CD14-positive monocyte (primary cell): ENCODE measurements at regions not wholly inside any gene's neighbourhood (a gene's known extent, or its start where the extent isn't known, plus 50 kb on each side); places are given as distances from the start of the nearest gene placed in this dataset.

Experiments used
- DNase-seq, 3 donors: peaks; one replicate each; pipeline ENCODE4 v3.0.0-alpha.2; 2011 to 2022
- H2AFZ ChIP-seq: 2 replicates; pipeline ENCODE4 v1.6.0; 2012; ENCODE audit warnings: mild to moderate bottlenecking, low read depth, low read length, inconsistent platforms; ENCODE audit not compliant: insufficient read depth, poor library complexity, severe bottlenecking
- H3K27ac ChIP-seq, 2 donors: 1 replicate in 1 of 2; 2 replicates in 1 of 2; pipeline ENCODE4 v1.5.1; 2012 to 2013; ENCODE audit warnings: low read length in 2 of 2, control low read depth in 1 of 2, inconsistent platforms in 1 of 2, low read depth in 1 of 2, mild to moderate bottlenecking in 1 of 2
- H3K27me3 ChIP-seq, 2 donors: one replicate each; pipeline versions ENCODE4 v1.6.0 to v1.6.1; 2011 to 2013; ENCODE audit warnings: low read length in 2 of 2; ENCODE audit not compliant: control insufficient read depth in 2 of 2, insufficient read depth in 2 of 2
- H3K36me3 ChIP-seq, 2 donors: replicated peaks in 1 of 2; 1 replicate in 1 of 2; 2 replicates in 1 of 2; pipeline versions ENCODE4 v1.5.1 to v1.6.1; 2012 to 2013; ENCODE audit warnings: low read length in 2 of 2, control low read depth in 1 of 2, inconsistent platforms in 1 of 2, mild to moderate bottlenecking in 1 of 2; ENCODE audit not compliant: insufficient read depth in 2 of 2, control insufficient read depth in 1 of 2
- H3K4me1 ChIP-seq, 2 donors: 1 replicate in 1 of 2; 2 replicates in 1 of 2; pipeline versions ENCODE4 v1.5.1 to v1.6.1; 2012 to 2013; ENCODE audit warnings: low read length in 2 of 2, control low read depth in 1 of 2, inconsistent platforms in 1 of 2, mild to moderate bottlenecking in 1 of 2, moderate library complexity in 1 of 2; ENCODE audit not compliant: insufficient read depth in 2 of 2, control insufficient read depth in 1 of 2
- H3K4me2 ChIP-seq: replicated peaks from 2 replicates; pipeline ENCODE3; 2012; ENCODE audit warnings: low read length, moderate library complexity, mild to moderate bottlenecking; ENCODE audit not compliant: poor library complexity, severe bottlenecking; ENCODE audit errors: extremely low read depth
- H3K4me3 ChIP-seq, 3 experiments: fragments of 200-600 bp in 1 of 3; sonication (generic) in 1 of 3; replicated peaks in 1 of 3; 1 replicate in 2 of 3; 2 replicates in 1 of 3; pipeline ENCODE4 v1.5.1; 2011 to 2013; ENCODE audit warnings: low read length in 3 of 3, mild to moderate bottlenecking in 3 of 3, control low read depth in 2 of 3, low read depth in 2 of 3, inconsistent platforms in 1 of 3, moderate library complexity in 1 of 3
- H3K79me2 ChIP-seq: 2 replicates; pipeline ENCODE4 v1.6.0; 2012; ENCODE audit warnings: mild to moderate bottlenecking, control low read depth, inconsistent platforms, low read length, moderate library complexity; ENCODE audit not compliant: insufficient read depth
- H3K9ac ChIP-seq: 2 replicates; pipeline ENCODE4 v1.6.0; 2017; ENCODE audit warnings: low read length, mild to moderate bottlenecking; ENCODE audit not compliant: insufficient read depth, poor library complexity, severe bottlenecking
- H3K9me3 ChIP-seq, 2 donors: replicated peaks in 1 of 2; 1 replicate in 1 of 2; 2 replicates in 1 of 2; pipeline versions ENCODE4 v1.5.1 to v1.6.1; 2012 to 2013; ENCODE audit warnings: low read length in 2 of 2, control low read depth in 1 of 2; ENCODE audit not compliant: control insufficient read depth in 1 of 2, insufficient read depth in 1 of 2
- H4K20me1 ChIP-seq: 2 replicates; pipeline ENCODE4 v1.6.0; 2012; ENCODE audit warnings: mild to moderate bottlenecking, low read length, control low read depth, moderate library complexity; ENCODE audit not compliant: insufficient read depth
- H3K27ac Mint-ChIP-seq, 7 donors: one replicate each; pipeline ENCODE4 v1.8.0; 2020; ENCODE audit warnings: mild to moderate bottlenecking in 7 of 7, mixed read lengths in 7 of 7, moderate library complexity in 6 of 7, inconsistent platforms in 2 of 7
- H3K27me3 Mint-ChIP-seq, 3 donors: one replicate each; pipeline ENCODE4 v1.8.0; 2021 to 2022; ENCODE audit warnings: low read depth in 3 of 3, mild to moderate bottlenecking in 3 of 3, mixed read lengths in 3 of 3, moderate library complexity in 3 of 3, inconsistent platforms in 1 of 3
- H3K36me3 Mint-ChIP-seq, 2 donors: one replicate each; pipeline ENCODE4 v1.8.0; 2020; ENCODE audit warnings: mixed read lengths in 2 of 2, inconsistent platforms in 1 of 2, mild to moderate bottlenecking in 1 of 2
- H3K4me1 Mint-ChIP-seq: one replicate; pipeline ENCODE4 v1.8.0; 2020; ENCODE audit warnings: mild to moderate bottlenecking, mixed read lengths
- H3K4me3 Mint-ChIP-seq, 2 donors: one replicate each; pipeline ENCODE4 v1.8.0; 2020; ENCODE audit warnings: mild to moderate bottlenecking in 2 of 2, mixed read lengths in 2 of 2, moderate library complexity in 1 of 2
- H3K9me3 Mint-ChIP-seq, 7 donors: one replicate each; pipeline ENCODE4 v1.8.0; 2020 to 2022; ENCODE audit warnings: mixed read lengths in 7 of 7, mild to moderate bottlenecking in 6 of 7, moderate library complexity in 6 of 7, inconsistent platforms in 2 of 7
- WGBS: methylation state at CpG from one replicate; pipeline ENCODE4 v1.1.5; 2013; ENCODE audit warnings: missing lambda C conversion rate; ENCODE audit not compliant: insufficient coverage; 5-methylcytosine and 5-hydroxymethylcytosine counted together
- intact Hi-C, 2 donors: fragments of 100-400 bp; cut with micrococcal nuclease; formaldehyde crosslinking; loops; one replicate each; pipeline versions ENCODE4 v1.15.0 to v1.15.1; 2023
- TF ChIP-seq, protein P1 (sequence below): fragments of 200-600 bp; IDR thresholded peaks from one replicate; pipeline ENCODE4 v1.8.0; 2022; ENCODE audit warnings: antibody characterized with exemption, mild to moderate bottlenecking

DNA sequence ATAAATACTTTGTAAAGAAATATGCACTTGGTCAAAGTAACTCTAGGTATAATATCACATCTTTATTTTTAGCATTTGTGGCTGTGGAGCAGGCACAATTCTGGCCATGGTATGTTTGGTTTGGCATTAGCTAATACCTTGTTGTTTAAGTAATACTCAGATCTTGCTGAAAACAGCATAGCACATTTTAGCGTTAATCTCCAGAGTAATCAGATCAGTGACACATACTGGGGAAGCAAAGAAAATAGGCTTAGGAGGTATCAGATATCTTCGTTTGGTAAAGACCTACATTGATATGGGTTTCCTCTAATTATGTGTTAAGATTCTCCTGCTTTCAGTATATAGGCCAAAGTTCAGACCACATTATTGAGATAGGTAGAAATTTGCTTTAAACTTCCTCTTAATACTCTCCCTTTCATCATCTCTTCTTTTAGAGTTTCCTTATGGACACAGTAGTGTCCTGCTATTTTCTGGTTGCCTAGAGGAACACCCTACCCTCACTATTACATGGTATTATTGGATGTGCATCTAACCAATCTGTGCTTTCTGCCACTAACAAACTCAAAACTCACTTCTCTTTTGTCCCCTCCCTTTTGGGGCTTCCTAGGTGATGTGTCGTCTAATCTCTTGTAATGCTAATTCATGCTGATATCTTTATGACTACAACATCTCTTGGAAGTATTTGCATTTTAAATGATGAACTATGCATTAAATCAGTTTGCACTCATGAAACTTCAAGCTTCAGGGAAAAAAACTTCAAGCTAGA lies 437.3 kb upstream of the ADAMTSL1 start:
- no peak overlapping the region for H3K27ac ChIP-seq
- intact Hi-C loops, result no loop called here
- no peaks in the 10 kb centered on the region for H3K79me2 ChIP-seq
- H3K9me3 Mint-ChIP-seq, result peaks cover 0 to 9% (median 0%) of the 10 kb centered on the region in 7 donors
- no CpG with 5 or more reads among the region's 3 CpGs for WGBS
- no peak overlapping the region for H3K4me3 ChIP-seq
- H3K27ac Mint-ChIP-seq, result no peak overlapping the region
- no peaks in the 10 kb centered on the region for H3K36me3 Mint-ChIP-seq
- no peaks in the 10 kb centered on the region for H3K27me3 ChIP-seq
- H3K4me3 Mint-ChIP-seq, result no peak overlapping the region
- peaks cover 9 to 11% of the 10 kb centered on the region in 2 donors for H3K9me3 ChIP-seq
- no peaks in the 10 kb centered on the region for H4K20me1 ChIP-seq
- no peak overlapping the region for H2AFZ ChIP-seq
- no peaks in the 10 kb centered on the region for H3K4me1 Mint-ChIP-seq
- no peaks in the 10 kb centered on the region for H3K27me3 Mint-ChIP-seq
- no peaks in the 10 kb centered on the region for H3K36me3 ChIP-seq
- no peak for DNase-seq
- TF ChIP-seq, protein P1, sequence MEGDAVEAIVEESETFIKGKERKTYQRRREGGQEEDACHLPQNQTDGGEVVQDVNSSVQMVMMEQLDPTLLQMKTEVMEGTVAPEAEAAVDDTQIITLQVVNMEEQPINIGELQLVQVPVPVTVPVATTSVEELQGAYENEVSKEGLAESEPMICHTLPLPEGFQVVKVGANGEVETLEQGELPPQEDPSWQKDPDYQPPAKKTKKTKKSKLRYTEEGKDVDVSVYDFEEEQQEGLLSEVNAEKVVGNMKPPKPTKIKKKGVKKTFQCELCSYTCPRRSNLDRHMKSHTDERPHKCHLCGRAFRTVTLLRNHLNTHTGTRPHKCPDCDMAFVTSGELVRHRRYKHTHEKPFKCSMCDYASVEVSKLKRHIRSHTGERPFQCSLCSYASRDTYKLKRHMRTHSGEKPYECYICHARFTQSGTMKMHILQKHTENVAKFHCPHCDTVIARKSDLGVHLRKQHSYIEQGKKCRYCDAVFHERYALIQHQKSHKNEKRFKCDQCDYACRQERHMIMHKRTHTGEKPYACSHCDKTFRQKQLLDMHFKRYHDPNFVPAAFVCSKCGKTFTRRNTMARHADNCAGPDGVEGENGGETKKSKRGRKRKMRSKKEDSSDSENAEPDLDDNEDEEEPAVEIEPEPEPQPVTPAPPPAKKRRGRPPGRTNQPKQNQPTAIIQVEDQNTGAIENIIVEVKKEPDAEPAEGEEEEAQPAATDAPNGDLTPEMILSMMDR, result no peak
- H3K9ac ChIP-seq, result no peak overlapping the region
- H3K4me2 ChIP-seq, result no peak overlapping the region
- H3K4me1 ChIP-seq, result no peaks in the 10 kb centered on the region

GRCh38 chr9:18037981-18038380 lies 436.0 kb upstream of the ADAMTSL1 start:
- Mint-ChIP-seq H3K4me1 (no peaks in the 10 kb centered on the region), H3K4me3 (no peak overlapping the region), H3K9me3 (peaks cover 0 to 2% (median 0%) of the 10 kb centered on the region in 7 donors), H3K27ac (peak overlapping the region in 1 of 7 donors; percentile 7), H3K36me3 (no peaks in the 10 kb centered on the region), H3K27me3 (no peaks in the 10 kb centered on the region)
- H3K9me3 ChIP-seq, result no peaks in the 10 kb centered on the region
- H3K27me3 ChIP-seq, result no peaks in the 10 kb centered on the region
- no peaks in the 10 kb centered on the region for H3K79me2 ChIP-seq
- no peak overlapping the region for H3K27ac ChIP-seq
- TF ChIP-seq, protein P1, result no peak
- no peaks in the 10 kb centered on the region for H3K4me1 ChIP-seq
- H3K4me3 ChIP-seq, result no peak overlapping the region
- H3K9ac ChIP-seq, result no peak overlapping the region
- no peaks in the 10 kb centered on the region for H4K20me1 ChIP-seq
- no peak overlapping the region for H3K4me2 ChIP-seq
- 83% methylated on average over 6 of the region's 6 CpGs for WGBS
- H2AFZ ChIP-seq, result no peak overlapping the region
- no peak for DNase-seq
- H3K36me3 ChIP-seq, result no peaks in the 10 kb centered on the region
- intact Hi-C loops, result no loop called here
